ENCODE measurements at regions not wholly inside any gene's neighbourhood (a gene's known extent, or its start where the extent isn't known, plus 50 kb on each side); places are given as distances from the start of the nearest gene placed in this dataset.

DNA sequence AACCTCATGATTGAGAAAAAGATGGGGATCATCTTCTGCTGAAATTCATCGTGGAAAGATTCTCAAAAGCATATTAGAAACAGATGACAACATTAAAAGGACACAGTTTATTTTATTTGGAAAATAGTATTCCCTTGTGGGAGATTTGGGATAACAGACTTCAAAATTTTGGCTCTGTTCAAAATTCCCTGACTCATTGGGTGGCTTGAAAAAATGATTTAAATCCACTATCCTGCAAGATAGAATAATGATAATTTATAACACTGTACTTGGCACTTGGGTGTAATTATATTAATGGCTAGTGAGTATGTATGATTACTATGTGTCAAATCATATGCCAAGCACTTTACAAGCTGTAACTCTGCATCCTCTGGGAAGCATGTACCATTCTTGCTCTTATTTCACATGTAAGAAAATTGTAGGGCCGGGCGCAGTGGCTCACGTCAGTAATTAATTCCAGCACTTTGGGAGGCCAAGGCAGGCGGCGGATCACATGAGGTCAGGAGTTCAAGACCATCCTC is 128.8 kb downstream of the LMNTD1 start:
- no peak overlapping the region for H3K4me3 ChIP-seq (ENCODE audit: low read length, poor library complexity, severe bottlenecking)
- H3K79me2 ChIP-seq (ENCODE audit: insufficient read depth, low read length): no peaks in the 10 kb centered on the region
- no peaks in the 10 kb centered on the region for H3K27me3 ChIP-seq (ENCODE audit: insufficient read depth, low read length, poor library complexity, severe bottlenecking)
- no peak overlapping the region for H2AFZ ChIP-seq (ENCODE audit: low read length)
- no peaks in the 10 kb centered on the region for H4K20me1 ChIP-seq (ENCODE audit: insufficient read depth, low read length, poor library complexity, severe bottlenecking)
- H3K36me3 ChIP-seq (ENCODE audit: insufficient read depth, low read length): no peaks in the 10 kb centered on the region
- H3K9me3 ChIP-seq (ENCODE audit: insufficient read depth, low read depth, low read length): no peaks in the 10 kb centered on the region
- H3F3A ChIP-seq (ENCODE audit: low read depth): no peaks in the 10 kb centered on the region
- H3K9me2 ChIP-seq (replicated peaks; ENCODE audit: low read depth, low read length): no peaks in the 10 kb centered on the region
- H3K4me2 ChIP-seq (ENCODE audit: low read depth, low read length, poor library complexity, severe bottlenecking): no peak overlapping the region
- no peaks in the 10 kb centered on the region for H3K4me1 ChIP-seq (ENCODE audit: insufficient read depth, low read length, poor library complexity, severe bottlenecking)
- no peak overlapping the region for H3K9ac ChIP-seq (ENCODE audit: low read depth, low read length, poor library complexity, severe bottlenecking)
- no peak for TF ChIP-seq EZH2phosphoT487 (IDR thresholded peaks at IDR 0.05; ENCODE audit: borderline replicate concordance)

DNA sequence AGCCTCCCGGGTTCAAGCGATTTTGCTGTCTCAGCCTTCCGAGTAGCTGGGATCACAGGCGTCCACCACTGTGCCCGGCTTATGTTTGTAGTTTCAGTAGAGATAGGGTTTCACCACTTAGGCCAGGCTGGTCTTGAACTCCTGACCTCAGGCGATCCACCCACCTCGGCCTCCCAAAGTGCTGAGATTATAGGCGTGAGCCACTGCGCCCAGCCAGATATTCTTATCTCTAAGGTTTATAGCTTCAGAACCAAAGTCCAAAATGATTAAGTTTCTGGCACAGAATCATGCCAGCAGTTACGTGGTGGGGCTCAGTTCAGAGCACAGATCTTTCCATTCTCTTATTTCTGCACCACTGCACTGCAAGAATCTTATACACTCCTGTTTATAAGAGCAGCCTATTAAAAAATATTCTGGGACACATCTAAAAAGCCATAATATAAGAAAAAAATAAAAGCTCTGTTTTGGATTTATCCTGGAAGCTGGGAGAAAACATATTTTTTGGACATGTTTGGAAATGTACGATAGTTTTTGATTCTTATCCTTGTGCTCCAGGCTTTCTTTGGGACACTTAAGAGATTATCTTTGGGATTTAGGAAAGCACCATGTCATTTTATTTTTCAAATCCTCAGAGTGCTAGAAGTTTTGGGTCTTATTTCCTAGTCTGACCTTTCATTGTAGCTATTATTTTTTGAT is 129.6 kb downstream of the LMNTD1 start:
- no peak overlapping the region for H3K9ac ChIP-seq (ENCODE audit: low read depth, low read length, poor library complexity, severe bottlenecking)
- H3K9me3 ChIP-seq (ENCODE audit: insufficient read depth, low read depth, low read length): no peaks in the 10 kb centered on the region
- H3K4me1 ChIP-seq (ENCODE audit: insufficient read depth, low read length, poor library complexity, severe bottlenecking): no peaks in the 10 kb centered on the region
- no peak overlapping the region for H3K4me3 ChIP-seq (ENCODE audit: low read length, poor library complexity, severe bottlenecking)
- no peaks in the 10 kb centered on the region for H3K27me3 ChIP-seq (ENCODE audit: insufficient read depth, low read length, poor library complexity, severe bottlenecking)
- no peak overlapping the region for H2AFZ ChIP-seq (ENCODE audit: low read length)
- H3F3A ChIP-seq (ENCODE audit: low read depth): no peaks in the 10 kb centered on the region
- H3K79me2 ChIP-seq (ENCODE audit: insufficient read depth, low read length): no peaks in the 10 kb centered on the region
- H3K36me3 ChIP-seq (ENCODE audit: insufficient read depth, low read length): no peaks in the 10 kb centered on the region
- no peaks in the 10 kb centered on the region for H3K9me2 ChIP-seq (replicated peaks; ENCODE audit: low read depth, low read length)
- TF ChIP-seq CTCF (conservative IDR thresholded peaks at IDR 0.05; ENCODE audit: low read length) (no peak), EZH2phosphoT487 (IDR thresholded peaks at IDR 0.05; ENCODE audit: borderline replicate concordance) (no peak)
- H4K20me1 ChIP-seq (ENCODE audit: insufficient read depth, low read length, poor library complexity, severe bottlenecking): no peaks in the 10 kb centered on the region
- no peak overlapping the region for H3K4me2 ChIP-seq (ENCODE audit: low read depth, low read length, poor library complexity, severe bottlenecking)

- H2AFZ ChIP-seq (ENCODE audit: low read length): no peak overlapping the region
- H3K36me3 ChIP-seq (ENCODE audit: insufficient read depth, low read length): no peaks in the 10 kb centered on the region
- no peak overlapping the region for H3K4me3 ChIP-seq (ENCODE audit: low read length, poor library complexity, severe bottlenecking)
- H3K9ac ChIP-seq (ENCODE audit: low read depth, low read length, poor library complexity, severe bottlenecking): no peak overlapping the region
- H3K9me2 ChIP-seq (replicated peaks; ENCODE audit: low read depth, low read length): no peaks in the 10 kb centered on the region
- TF ChIP-seq CTCF (conservative IDR thresholded peaks at IDR 0.05; ENCODE audit: low read length) (no peak), EZH2phosphoT487 (IDR thresholded peaks at IDR 0.05; ENCODE audit: borderline replicate concordance) (no peak)
- H3K4me2 ChIP-seq (ENCODE audit: low read depth, low read length, poor library complexity, severe bottlenecking): no peak overlapping the region
- no peaks in the 10 kb centered on the region for H4K20me1 ChIP-seq (ENCODE audit: insufficient read depth, low read length, poor library complexity, severe bottlenecking)
- no peaks in the 10 kb centered on the region for H3K79me2 ChIP-seq (ENCODE audit: insufficient read depth, low read length)
- no peaks in the 10 kb centered on the region for H3K27me3 ChIP-seq (ENCODE audit: insufficient read depth, low read length, poor library complexity, severe bottlenecking)
- H3F3A ChIP-seq (ENCODE audit: low read depth): no peaks in the 10 kb centered on the region
- H3K4me1 ChIP-seq (ENCODE audit: insufficient read depth, low read length, poor library complexity, severe bottlenecking): no peaks in the 10 kb centered on the region
- H3K9me3 ChIP-seq (ENCODE audit: insufficient read depth, low read depth, low read length): no peaks in the 10 kb centered on the region
These were observed 130.8 kb downstream of the LMNTD1 start for GRCh38 chr12:25422241-25422640.
